ENCODE measurements at regions not wholly inside any gene's neighbourhood (a gene's known extent, or its start where the extent isn't known, plus 50 kb on each side); places are given as distances from the start of the nearest gene placed in this dataset.

DNA sequence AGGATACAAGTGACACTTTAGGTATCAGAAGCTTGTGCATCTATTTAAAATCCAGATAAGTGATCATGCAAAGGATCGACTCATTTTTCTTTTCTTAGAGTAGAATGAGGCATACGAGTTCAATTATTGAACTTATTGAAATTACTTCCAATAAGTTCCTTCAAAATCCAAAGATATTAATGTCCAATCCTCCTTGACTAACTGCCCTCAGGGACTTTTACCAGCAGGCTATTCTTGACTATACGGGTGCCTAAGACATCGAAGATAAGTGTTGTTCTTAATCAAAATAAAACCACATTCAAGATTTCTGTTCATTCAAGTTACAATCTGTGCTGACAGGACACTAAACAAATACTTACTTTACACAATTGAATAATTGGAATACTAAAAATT is 74.5 kb upstream of the SP4 start:
- TF ChIP-seq ZNF274 (IDR thresholded peaks at IDR 0.05; ENCODE audit: low read depth, low read length) (no peak), YY1 (IDR thresholded peaks at IDR 0.05; ENCODE audit: insufficient read depth, insufficient read length) (no peak), SUZ12 (IDR thresholded peaks at IDR 0.05; ENCODE audit: extremely low read depth, insufficient read depth, insufficient read length) (no peak)
